ENCODE measurements at regions not wholly inside any gene's neighbourhood (a gene's known extent, or its start where the extent isn't known, plus 50 kb on each side); places are given as distances from the start of the nearest gene placed in this dataset.

- TF ChIP-seq CTCF (IDR thresholded peaks at IDR 0.05): no peak
- TF ChIP-seq POLR2A (IDR thresholded peaks at IDR 0.05; ENCODE audit: low read depth): no peak
These were observed 543.1 kb upstream of the ADGRL3 start for GRCh38 chr4:60657041-60657440.
